DND-41 (cell line): ENCODE measurements at regions not wholly inside any gene's neighbourhood (a gene's known extent, or its start where the extent isn't known, plus 50 kb on each side); places are given as distances from the start of the nearest gene placed in this dataset.

Experiments
- CTCF ChIP-seq: IDR thresholded peaks from 2 replicates; pipeline ENCODE4 v1.5.1; 2012; ENCODE audit warnings: borderline replicate concordance, low read length, moderate library complexity, mild to moderate bottlenecking; ENCODE audit not compliant: poor library complexity, severe bottlenecking; ENCODE audit errors: extremely low read depth
- EZH2 ChIP-seq: IDR thresholded peaks from 3 replicates; pipeline ENCODE4 v1.6.1; 2012; ENCODE audit warnings: borderline replicate concordance, low read depth, mild to moderate bottlenecking, moderate library complexity, low read length, inconsistent platforms; ENCODE audit not compliant: severe bottlenecking

GRCh38 chr1:214793708-214794107 lies 190.7 kb downstream of the CENPF start:
- no peak for TF ChIP-seq CTCF
- TF ChIP-seq EZH2, result no peak
